Stimulated activated CD8-positive, alpha-beta memory T cell treated with anti-CD3 and anti-CD28 coated beads, Interleukin-15, amount 100 ng/mL, for 24 hours (primary cell): ENCODE measurements at regions not wholly inside any gene's neighbourhood (a gene's known extent, or its start where the extent isn't known, plus 50 kb on each side); places are given as distances from the start of the nearest gene placed in this dataset.
"Not testable (repeated sequence)": the region's sequence is repeated elsewhere in the genome, so short reads cannot be mapped to it uniquely, and the experiment has no call there.

Experiments
- DNase-seq: peaks from one replicate; pipeline ENCODE4 v3.0.0-alpha.2; 2020; ENCODE audit warnings: low read depth

- DNase-seq, result no peak
Observed at GRCh38 chr16:51538707-51539498, 387.8 kb upstream of the SALL1 start.

- DNase-seq, result no peak
Observed at GRCh38 chr16:51535591-51535990, 384.5 kb upstream of the SALL1 start.

DNA sequence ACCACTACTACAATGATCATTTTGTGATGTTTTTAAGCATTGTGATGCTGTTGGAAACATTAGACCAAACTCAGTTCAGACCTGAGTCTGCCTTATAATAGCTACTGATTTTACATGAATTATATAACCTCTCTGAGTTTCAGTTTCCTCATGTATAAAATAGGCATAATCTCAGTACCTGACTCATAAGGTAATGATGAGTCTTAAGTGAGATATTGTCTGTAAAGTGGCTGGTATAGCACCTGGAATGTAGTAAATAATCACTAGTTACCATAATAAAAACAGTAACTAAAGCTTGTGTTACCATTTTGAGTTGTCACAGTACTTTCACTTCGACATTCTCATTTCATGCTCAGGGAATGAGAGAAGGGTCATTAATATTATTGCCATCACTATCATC is 381.5 kb upstream of the SALL1 start:
- DNase-seq, result no peak

DNA sequence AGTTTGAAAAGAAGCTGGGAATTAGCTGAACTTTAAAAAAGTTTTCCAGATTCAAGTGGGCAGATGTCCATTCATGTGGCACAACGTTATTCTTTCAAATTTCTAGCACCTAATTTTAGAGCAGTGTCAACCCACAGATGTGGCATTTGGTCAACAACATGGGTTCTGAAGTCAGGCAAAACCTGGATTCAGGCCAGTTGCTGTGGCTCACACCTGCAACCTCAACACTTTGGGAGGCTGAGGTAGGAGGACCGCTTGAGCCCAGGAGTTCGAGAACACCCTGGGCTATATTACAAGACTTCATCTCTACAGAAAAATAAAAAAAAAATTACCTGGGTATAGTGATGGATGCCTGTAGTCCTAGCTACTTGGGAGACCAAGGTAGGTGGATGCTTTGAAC is 380.2 kb upstream of the SALL1 start:
- no peak for DNase-seq

GRCh38 chr16:51527349-51527748 is 376.3 kb upstream of the SALL1 start:
- DNase-seq, result no peak

DNA sequence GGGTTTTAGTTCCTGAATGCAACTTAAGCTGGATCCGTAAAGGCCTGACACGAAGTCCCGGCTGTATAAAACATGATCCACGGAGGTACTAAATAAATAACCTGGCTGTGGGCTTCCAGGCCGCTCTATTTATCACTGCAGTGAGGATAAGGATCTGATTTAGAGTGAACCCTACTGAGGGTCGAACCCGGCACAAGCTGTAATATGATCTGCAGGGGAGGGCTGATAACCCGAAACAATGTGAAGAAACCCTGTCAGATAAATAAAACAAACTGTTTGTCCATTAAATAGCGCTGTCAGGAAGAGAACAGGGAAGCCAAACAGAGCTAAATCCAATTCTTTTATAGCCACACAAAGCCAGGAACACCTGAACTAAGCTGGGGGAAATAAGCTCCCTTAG is 375.6 kb upstream of the SALL1 start:
- DNase-seq, result no peak

DNA sequence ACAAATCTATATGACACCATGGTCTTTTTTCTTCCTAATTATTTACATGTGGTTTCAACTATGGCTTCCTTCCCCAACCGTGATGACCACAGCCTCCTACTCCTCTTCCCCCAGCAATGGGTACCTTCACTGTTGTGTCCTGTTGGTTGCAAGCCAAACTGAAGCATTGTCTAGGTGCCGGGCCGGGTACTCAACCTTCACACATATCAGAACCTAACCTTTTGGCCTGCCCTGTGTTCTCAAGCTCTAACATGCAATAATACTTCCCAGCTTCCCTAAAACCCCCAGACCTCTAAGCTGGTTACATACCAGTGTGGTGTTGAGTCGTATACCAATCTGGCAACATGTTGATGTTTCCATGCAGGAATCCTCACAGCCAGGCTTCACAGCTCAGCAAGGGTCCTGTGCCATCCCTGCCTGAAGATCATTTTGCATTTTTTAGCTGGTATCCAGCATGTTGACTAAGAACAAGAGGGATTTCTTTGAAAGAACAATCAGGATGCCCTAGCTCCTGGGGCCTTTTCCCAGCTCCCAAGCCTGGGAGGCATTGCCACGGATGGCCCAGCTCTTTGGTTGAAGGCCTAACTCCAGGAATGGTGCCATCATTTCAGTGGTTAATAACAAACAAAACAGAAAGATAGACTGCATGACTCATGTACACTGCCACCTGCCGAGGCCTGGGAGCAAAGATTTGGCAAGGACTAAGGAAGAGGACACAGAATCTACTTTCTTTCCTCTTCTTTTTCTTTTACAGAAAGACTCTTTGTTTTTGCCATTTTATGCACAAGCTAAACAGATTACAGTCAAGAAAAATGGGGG is 373.7 kb upstream of the SALL1 start:
- DNase-seq, result no peak

DNA sequence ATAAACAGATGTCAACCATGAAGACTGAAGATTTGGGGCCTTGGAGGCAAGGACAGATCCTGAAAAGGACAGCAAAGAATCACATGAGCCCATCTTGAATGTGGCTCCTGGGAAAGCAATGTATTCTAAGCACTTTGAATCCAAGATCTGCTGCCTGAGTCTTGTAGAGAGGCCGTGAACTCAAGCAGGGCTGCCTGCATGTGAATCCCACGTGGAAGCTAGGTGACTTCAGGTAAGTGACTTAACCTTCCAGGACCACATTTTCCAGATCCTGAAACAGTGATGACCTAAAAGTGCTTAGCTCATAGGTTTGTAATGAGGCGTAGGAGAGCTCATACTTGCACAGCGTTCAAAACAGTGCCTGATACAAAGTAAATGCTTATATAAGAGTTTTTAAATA is 373.0 kb upstream of the SALL1 start:
- DNase-seq, result no peak

GRCh38 chr16:51523400-51523799 is 372.3 kb upstream of the SALL1 start:
- DNase-seq, result no peak

- no peak for DNase-seq
Observed at GRCh38 chr16:51522902-51523301, 371.8 kb upstream of the SALL1 start.

- DNase-seq, result not testable (repeated sequence)
Observed at GRCh38 chr16:51516960-51517359, 365.9 kb upstream of the SALL1 start.

GRCh38 chr16:51510416-51510815 is 359.3 kb upstream of the SALL1 start:
- no peak for DNase-seq

DNA sequence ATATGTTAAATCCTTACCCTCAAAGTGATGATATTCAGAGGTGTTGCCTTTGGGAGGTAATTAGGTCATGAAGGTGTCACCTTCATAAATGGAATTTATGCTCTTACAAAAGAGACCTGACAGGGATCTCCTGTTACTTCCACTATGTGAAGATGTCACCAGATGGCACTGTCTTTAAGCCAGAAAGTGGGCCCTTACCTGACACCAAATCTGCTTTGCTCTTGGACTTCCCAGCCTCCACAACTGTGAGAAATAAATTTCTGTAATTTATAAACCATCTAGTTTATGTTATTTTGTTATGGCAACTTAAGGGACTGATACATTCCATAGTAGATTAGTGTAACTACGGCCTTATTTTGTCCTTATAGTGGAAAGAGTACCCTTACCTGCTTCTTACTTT is 358.3 kb upstream of the SALL1 start:
- DNase-seq, result no peak

DNA sequence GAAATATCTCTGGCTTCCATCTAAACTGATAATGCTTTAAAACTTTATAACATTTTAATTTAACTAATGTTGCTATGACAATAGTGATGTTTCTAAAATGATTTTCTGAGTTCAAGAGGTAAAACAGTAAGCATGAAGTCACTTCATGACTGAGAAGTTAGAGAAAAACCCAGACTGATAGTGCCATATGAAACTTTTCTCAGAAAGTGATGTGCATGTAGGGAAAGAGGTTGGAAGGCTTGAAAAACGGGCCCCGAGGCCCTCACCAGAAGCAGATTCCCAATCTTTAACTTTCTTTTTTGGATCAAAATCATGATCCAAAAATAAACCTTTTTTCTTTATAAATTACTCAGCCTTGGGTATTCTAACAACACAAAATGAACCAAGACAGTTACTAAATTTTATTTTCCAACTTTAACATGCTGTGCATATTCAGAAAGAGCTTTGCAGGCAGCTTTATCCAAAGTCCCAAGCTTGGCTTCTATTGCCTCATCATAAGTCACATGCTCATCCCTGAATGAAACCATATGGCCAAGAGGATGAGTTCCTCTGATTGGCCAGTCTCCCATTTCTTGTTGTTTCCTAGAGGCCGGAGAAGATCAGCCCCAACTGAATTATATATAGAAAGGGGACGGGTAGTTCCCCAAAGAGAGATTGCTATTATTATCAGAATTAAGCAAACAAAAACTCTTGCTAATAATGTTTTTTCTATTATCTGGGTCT is 357.6 kb upstream of the SALL1 start:
- no peak for DNase-seq

- DNase-seq, result no peak
Observed at GRCh38 chr16:51507286-51507685, 356.2 kb upstream of the SALL1 start.

GRCh38 chr16:51500306-51500705 is 349.2 kb upstream of the SALL1 start:
- no peak for DNase-seq

DNA sequence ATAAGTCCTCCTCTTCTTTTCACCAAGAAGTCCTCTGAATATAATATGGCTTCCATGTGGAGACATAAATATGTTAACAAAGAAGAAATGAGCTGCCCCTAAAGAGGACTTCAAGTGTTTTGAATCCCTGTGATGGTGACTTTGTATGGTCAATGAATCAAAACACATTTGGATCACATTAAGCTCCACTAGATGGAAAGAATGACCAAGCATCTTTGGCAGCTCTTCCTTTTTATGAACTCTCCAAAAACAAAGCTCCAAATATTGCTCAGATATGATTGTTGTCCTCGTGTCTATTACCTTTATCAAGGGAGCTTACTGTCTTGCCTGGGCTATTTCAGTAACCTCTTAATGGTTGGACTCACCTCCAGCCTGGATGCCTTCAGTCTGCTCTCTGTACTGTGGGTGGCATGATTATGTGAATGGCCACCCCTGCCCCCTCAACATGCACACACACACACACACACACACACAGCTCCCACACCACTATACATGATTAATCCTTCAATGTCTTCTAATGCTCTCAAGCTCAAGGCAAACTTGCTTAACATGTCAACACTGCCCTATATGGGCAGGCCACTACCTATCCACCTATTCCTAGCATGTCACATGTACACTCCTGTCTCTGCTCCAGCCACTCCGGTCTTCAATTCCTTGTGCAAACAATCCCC is 346.6 kb upstream of the SALL1 start:
- DNase-seq, result no peak

DNA sequence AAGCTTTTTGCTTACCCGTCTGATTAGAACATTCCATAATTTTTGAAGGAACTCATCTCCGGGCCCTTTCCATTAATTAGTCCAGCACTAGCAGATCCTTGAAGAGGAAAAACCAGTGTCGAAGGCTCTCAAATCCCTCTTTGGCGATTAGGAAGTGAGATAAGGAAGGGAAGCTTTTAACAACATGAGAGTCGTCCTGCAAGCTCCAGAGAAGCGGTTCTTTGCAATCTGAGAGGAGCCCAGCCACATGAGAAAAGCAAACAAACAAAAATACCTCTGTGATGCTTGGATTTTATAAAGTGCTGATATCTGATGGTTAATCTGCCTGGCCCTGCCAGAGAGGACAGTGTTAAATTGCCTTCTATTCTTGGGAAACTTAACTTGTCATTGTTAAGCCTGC is 339.8 kb upstream of the SALL1 start:
- DNase-seq, result no peak

DNA sequence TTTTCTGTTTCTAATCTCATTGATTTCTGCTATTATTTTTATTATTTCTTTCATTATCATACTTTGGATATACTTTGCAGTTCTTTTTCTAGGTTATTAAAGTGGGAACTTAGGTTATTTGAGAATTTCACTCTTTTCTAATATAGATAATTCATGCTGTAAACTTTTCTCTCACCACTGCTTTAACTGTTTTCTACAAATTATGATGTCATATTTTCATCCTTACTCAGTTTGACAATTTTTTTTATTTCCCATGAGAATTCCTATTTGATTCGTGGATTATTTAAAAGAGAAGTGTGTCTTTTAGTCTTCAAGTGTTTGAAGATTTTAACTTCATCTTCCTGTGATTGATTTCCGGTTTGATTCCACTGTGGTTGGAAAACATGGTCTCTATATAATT is 336.8 kb upstream of the SALL1 start:
- DNase-seq, result no peak

DNA sequence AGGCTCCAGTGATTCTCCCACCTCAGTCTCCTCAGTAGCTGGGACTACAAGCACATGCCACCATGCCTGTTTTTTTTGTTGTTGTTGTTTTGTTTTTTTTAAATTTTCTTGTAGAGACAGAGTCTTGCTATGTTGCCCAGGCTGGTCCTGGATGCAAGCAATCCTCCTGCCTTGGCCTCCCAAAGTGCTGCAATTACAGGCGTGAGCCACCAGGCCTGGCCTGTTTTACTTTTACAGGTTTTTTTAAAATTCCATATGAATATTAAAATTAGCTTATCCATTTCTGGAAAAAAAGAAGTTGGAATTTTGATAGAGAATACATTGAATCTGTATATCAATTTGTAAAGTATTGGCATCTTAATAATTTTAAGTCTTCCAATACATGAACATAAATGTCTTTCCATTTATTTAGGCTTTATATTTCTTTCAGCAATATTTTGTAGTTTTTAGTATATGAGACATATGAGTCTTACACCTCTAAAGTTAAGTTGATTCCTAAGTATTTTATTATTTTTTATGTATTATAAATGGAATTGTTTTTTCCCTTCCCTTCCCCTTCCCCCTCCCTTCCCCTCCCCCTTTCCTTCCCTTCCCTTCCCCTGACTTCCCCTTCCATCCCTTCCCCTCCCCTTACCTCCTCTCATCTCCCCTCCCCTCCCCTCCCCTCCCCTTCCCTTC is 323.5 kb upstream of the SALL1 start:
- no peak for DNase-seq

- no peak for DNase-seq
Observed at GRCh38 chr16:51473091-51473490, 322.0 kb upstream of the SALL1 start.

- DNase-seq, result no peak
Observed at GRCh38 chr16:51470492-51470891, 319.4 kb upstream of the SALL1 start.
